DOHH2 (cell line): ENCODE measurements at regions not wholly inside any gene's neighbourhood (a gene's known extent, or its start where the extent isn't known, plus 50 kb on each side); places are given as distances from the start of the nearest gene placed in this dataset.

Source experiments
- CTCF ChIP-seq: fragments of 200-600 bp; sonication (generic); IDR thresholded peaks from one replicate; pipeline ENCODE4 v1.5.1; 2014; ENCODE audit warnings: antibody characterized with exemption, mild to moderate bottlenecking, low read depth, low read length; ENCODE audit not compliant: poor library complexity, severe bottlenecking
- EZH2phosphoT487 ChIP-seq: fragments of 200-600 bp; sonication (generic); IDR thresholded peaks from 2 replicates; pipeline ENCODE4 v1.6.1; 2017; ENCODE audit warnings: borderline replicate concordance, mild to moderate bottlenecking, antibody characterized with exemption, low read length, moderate library complexity, mixed read lengths

DNA sequence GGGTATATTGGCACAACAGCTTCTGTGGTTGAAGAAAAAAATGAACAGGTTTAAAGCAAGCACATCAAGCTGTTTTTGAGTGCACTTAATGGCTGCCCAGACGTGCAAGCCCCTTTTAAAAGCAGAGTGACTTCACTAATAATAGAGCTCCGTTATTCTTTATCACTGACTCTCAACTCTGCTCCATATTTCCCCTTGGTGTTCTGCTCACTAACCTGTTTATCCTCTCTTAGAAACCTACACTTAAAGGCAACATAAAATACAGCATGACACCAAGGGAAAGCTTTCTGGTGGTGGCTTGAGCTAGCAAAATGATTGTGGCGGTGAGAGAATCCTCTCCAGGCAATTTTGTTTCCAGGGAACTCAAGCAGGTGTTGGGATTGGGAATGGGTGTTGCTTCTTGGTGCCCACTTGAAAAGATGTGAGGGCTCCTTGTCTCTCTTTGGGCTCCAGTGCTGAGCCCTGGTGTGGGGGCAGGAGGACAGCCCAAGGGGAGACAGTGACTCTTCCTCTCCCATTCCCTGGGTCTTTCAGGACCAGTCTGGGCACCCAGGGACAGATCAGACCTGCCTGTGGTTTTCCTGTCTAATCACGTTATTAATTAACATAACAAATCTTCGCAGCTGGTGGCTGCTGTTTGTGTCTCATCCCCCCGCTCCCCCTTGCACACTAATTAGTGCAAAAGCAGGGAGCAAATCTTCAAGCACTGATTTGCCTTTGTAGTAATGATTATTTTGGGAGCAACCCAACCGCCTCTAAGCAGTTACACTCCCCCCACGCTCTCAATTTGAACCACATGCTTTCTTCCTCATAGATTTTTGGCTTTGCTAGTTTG, 289.4 kb upstream of the CXCR4 start:
- no peak for TF ChIP-seq CTCF
- no peak for TF ChIP-seq EZH2phosphoT487
